Stromal cell of bone marrow (primary cell): ENCODE measurements at regions not wholly inside any gene's neighbourhood (a gene's known extent, or its start where the extent isn't known, plus 50 kb on each side); places are given as distances from the start of the nearest gene placed in this dataset.

Experiments
- DNase-seq: peaks from one replicate; pipeline ENCODE4 v3.0.0-alpha.2; 2012; ENCODE audit warnings: low read depth

- DNase-seq, result no peak
Observed at GRCh38 chr14:42378880-42379279, 772.2 kb downstream of the LRFN5 start.

GRCh38 chr14:42378274-42378673, 771.6 kb downstream of the LRFN5 start:
- no peak for DNase-seq

DNA sequence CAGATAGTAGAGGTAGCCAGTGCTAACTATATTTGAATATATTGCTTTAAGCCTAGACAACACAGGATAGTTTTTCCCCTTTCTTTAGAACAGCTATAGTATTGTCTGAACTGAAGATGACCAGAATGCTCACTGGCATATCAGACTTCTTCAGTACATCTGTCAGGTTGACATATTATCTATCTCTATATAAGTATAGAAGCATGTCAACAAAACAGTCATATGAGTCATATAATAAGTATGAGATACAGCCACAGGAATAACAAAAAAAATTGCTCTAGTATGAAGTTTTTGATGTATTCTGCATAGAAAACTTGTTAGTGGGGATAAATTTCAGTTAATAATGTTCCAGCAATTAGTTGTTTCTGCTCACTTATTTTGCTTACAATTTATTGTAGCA, 767.7 kb downstream of the LRFN5 start:
- DNase-seq, result no peak

GRCh38 chr14:42370056-42370455, 763.4 kb downstream of the LRFN5 start:
- no peak for DNase-seq

- DNase-seq, result no peak
Observed at GRCh38 chr14:42368234-42368633, 761.6 kb downstream of the LRFN5 start.

GRCh38 chr14:42353315-42353714, 746.6 kb downstream of the LRFN5 start:
- no peak for DNase-seq

DNA sequence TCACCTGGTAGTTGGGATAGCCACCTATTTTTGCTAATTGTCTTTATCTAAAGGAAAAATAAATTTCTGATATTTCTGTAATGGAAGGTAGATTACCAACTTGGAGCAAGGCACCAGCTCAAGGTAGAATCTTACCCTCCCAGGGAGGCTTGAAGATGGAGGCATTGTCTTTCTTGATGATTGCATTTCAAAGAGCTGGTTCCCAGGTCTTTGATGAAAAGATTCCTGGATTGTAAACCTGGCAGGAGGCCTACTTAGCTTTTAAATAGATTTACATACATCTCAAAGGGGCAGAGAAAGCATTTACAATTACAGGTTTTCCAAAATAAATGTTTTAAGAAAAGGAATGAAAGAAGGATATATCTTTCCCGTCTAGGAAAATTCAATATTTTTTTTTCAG, 729.2 kb downstream of the LRFN5 start:
- DNase-seq, result no peak

DNA sequence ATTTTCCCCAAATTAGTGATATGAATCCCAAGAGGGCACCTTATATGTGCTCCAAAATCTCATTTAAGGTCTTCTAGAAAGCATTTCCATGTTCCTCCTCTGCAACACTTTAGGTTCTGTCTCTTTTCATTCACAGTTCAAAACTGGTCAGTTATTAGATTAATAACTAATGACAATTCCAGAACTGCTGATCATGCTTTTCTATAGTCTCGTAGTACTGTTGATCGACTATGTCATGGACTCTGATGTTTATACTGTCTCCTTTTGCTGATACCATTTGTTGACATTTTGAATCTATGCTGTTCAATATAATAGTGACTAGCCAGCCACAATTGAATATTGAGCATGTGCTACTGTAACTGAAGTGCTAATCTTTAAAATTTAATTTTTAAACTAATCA, 728.3 kb downstream of the LRFN5 start:
- DNase-seq, result no peak

GRCh38 chr14:42323426-42323825, 716.8 kb downstream of the LRFN5 start:
- DNase-seq, result no peak

GRCh38 chr14:42322531-42323284, 716.0 kb downstream of the LRFN5 start:
- no peak for DNase-seq

DNA sequence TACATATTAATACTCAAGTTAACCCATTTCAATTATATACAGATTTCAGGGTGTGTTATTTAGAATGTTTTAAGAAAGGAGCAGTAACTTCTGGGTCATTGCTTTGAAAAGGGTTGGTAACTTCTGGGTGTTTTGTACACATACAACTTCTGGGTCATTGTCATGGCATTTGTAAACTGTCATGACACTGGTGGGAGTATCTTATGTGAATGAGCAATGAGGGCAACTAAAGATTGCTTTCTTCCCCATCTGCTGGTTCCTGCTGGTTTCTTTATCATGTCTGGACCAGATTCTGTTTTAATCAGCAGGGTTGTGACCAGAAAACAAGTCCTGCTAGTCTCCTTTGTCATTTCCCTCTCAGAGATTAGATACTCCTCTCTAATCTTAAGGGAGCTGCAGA, 713.3 kb downstream of the LRFN5 start:
- no peak for DNase-seq

DNA sequence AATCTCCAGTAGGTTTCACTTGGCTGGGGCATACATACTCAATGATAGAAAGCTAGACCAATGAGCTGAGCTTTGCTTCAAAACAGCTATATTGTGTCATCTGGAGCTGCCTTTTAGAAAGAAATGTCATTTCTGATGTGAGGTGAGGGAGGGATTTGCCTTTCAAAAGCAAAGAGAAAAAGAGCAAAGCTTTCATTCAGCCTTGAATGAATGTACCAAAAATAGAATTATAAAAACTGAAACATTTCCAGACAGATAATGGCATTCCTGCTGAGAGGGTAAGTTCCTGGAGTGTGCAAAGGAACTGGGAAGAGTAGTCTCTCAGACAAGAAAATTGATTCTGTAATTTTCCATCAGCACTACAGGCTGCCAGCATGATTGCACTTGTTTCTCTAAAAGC, 710.0 kb downstream of the LRFN5 start:
- DNase-seq, result no peak

DNA sequence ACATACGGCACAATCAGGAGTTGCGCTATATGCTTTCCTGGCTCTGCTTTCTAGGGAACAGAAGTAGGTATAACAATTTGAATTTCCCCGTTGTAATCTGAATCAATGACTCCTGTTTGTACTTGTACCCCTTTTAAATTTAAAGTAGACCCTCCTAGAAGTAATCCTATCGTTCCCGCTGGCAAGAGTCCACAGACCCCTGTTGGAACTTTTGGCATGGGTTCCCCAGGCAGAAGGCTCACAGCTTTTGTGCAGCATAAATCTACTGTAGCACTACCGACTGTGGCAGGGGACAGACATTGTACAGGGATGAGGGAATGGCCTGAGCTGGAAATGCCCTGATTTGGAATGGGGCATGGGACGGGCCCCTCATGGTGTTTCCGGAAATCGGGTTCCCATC, 705.2 kb downstream of the LRFN5 start:
- DNase-seq, result no peak

- DNase-seq, result no peak
Observed at GRCh38 chr14:42307239-42307825, 700.7 kb downstream of the LRFN5 start.

DNA sequence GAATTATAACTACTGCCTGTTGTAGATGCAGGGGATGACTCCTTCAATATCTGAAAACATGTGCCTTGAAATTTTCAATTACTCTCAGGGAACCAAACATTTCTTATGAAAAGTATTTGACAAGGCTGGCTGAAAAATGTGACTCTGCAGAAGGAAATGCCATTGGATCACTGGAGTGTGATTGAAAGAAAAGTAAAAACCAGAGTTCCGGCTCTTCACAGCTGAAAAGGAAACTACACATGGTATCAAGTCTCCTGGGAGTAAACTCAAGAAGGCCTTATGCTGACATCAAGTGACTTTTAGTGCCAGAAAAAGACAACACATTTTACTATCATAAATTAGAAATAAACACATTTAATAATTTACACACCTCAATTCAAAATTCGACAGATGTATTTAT, 693.0 kb downstream of the LRFN5 start:
- DNase-seq, result no peak

GRCh38 chr14:42293180-42293579, 686.5 kb downstream of the LRFN5 start:
- no peak for DNase-seq

- no peak for DNase-seq
Observed at GRCh38 chr14:42277840-42278239, 671.2 kb downstream of the LRFN5 start.

DNA sequence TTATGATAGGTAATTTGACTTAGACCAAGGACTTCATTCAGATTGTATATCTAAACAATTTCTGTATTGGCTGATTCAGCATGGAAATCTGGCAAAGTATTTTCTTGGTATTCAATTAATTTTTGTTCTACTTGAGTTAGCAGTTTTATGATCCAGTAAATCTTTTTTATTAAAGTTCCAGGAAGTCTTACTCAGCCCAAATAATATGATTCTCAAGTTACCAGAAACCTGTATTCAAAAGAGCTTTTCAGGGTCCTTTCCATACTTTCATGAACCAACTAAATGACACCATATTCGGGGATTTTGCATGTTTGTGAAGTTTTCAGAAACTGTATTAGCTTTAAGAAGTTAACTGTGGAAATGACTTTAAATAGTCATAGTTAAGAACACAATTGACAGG, 662.6 kb downstream of the LRFN5 start:
- DNase-seq, result no peak

- no peak for DNase-seq
Observed at GRCh38 chr14:42248131-42248530, 641.5 kb downstream of the LRFN5 start.

- no peak for DNase-seq
Observed at GRCh38 chr14:42241101-42241500, 634.4 kb downstream of the LRFN5 start.

GRCh38 chr14:42229976-42230375, 623.3 kb downstream of the LRFN5 start:
- no peak for DNase-seq

GRCh38 chr14:42229294-42229693, 622.6 kb downstream of the LRFN5 start:
- DNase-seq, result no peak

GRCh38 chr14:42228611-42229010, 621.9 kb downstream of the LRFN5 start:
- no peak for DNase-seq
